Endodermal cell (in vitro differentiated cells): ENCODE measurements at regions not wholly inside any gene's neighbourhood (a gene's known extent, or its start where the extent isn't known, plus 50 kb on each side); places are given as distances from the start of the nearest gene placed in this dataset.

ENCODE experiments used
- DNase-seq: peaks from one replicate; pipeline ENCODE4 v3.0.0-alpha.2; 2017
- H3K27ac ChIP-seq: 2 replicates; pipeline ENCODE4 v1.5.1; 2013; ENCODE audit warnings: mild to moderate bottlenecking, low read depth, low read length, moderate library complexity
- H3K27me3 ChIP-seq: 2 replicates; pipeline ENCODE4 v1.6.1; 2013; ENCODE audit warnings: mild to moderate bottlenecking, low read length, moderate library complexity; ENCODE audit not compliant: insufficient read depth, control insufficient read depth, poor library complexity, severe bottlenecking
- H3K36me3 ChIP-seq: 2 replicates; pipeline ENCODE4 v1.7.0; 2013; ENCODE audit warnings: mild to moderate bottlenecking, low read length, moderate library complexity; ENCODE audit not compliant: control insufficient read depth, insufficient read depth
- H3K4me1 ChIP-seq: one replicate; pipeline ENCODE4 v1.7.0; 2013; ENCODE audit warnings: low read length; ENCODE audit not compliant: control insufficient read depth, insufficient read depth
- H3K4me3 ChIP-seq: 2 replicates; pipeline ENCODE4 v1.5.1; 2013; ENCODE audit warnings: mild to moderate bottlenecking, low read length, moderate library complexity
- H3K9ac ChIP-seq: 2 replicates; pipeline ENCODE4 v1.6.1; 2013; ENCODE audit warnings: mild to moderate bottlenecking, low read length, moderate library complexity; ENCODE audit not compliant: poor library complexity, severe bottlenecking; ENCODE audit errors: extremely low read depth
- H3K9me3 ChIP-seq: 2 replicates; pipeline ENCODE4 v1.6.1; 2013; ENCODE audit warnings: mild to moderate bottlenecking, low read length, moderate library complexity; ENCODE audit not compliant: control insufficient read depth
- H3K27ac Mint-ChIP-seq: 2 replicates; pipeline ENCODE4 v1.8.0; 2020; ENCODE audit warnings: mixed read lengths
- H3K27me3 Mint-ChIP-seq: 2 replicates; pipeline ENCODE4 v1.8.0; 2021; ENCODE audit warnings: mild to moderate bottlenecking, mixed read lengths; ENCODE audit not compliant: insufficient read depth
- H3K36me3 Mint-ChIP-seq: 2 replicates; pipeline ENCODE4 v1.8.0; 2020; ENCODE audit warnings: low read depth, mixed read lengths
- H3K4me1 Mint-ChIP-seq: 2 replicates; pipeline ENCODE4 v1.8.0; 2020; ENCODE audit warnings: mixed read lengths
- H3K4me3 Mint-ChIP-seq: 2 replicates; pipeline ENCODE4 v1.8.0; 2020; ENCODE audit warnings: mild to moderate bottlenecking, moderate library complexity, mixed read lengths
- H3K9me3 Mint-ChIP-seq: 2 replicates; pipeline ENCODE4 v1.8.0; 2020; ENCODE audit warnings: mild to moderate bottlenecking, mixed read lengths
- CTCF ChIP-seq: fragments of 200-600 bp; sonication (generic); conservative IDR thresholded peaks from 2 replicates; pipeline ENCODE4 v1.5.0; 2021; ENCODE audit warnings: antibody characterized with exemption, mild to moderate bottlenecking
- WGBS, 2 experiments: methylation state at CpG; one replicate each; pipeline versions ENCODE4 v1.1.5 to v1.1.7; 2013; ENCODE audit warnings: missing lambda C conversion rate in 2 of 2, mixed read lengths in 1 of 2; ENCODE audit not compliant: insufficient coverage in 1 of 2, insufficient read length in 1 of 2; 5-methylcytosine and 5-hydroxymethylcytosine counted together

GRCh38 chr20:53757472-53757913 lies 163.9 kb upstream of the ZNF217 start:
- H3K4me3 Mint-ChIP-seq, result no peak overlapping the region
- no peak overlapping the region for H3K9ac ChIP-seq

GRCh38 chr20:53755733-53756531 lies 162.3 kb upstream of the ZNF217 start:
- Histone ChIP-seq H3K36me3 (no peaks in the 10 kb centered on the region), H3K9ac (no peak overlapping the region), H3K27me3 (no peaks in the 10 kb centered on the region), H3K4me3 (no peak overlapping the region), H3K9me3 (no peaks in the 10 kb centered on the region), H3K27ac (no peak overlapping the region), H3K4me1 (peaks cover 3% of the 10 kb centered on the region)
- Mint-ChIP-seq H3K9me3 (no peaks in the 10 kb centered on the region), H3K27me3 (no peaks in the 10 kb centered on the region), H3K4me1 (peaks cover 37% of the 10 kb centered on the region), H3K36me3 (no peaks in the 10 kb centered on the region), H3K4me3 (no peak overlapping the region), H3K27ac (no peak overlapping the region)
- DNase-seq, result no peak
- WGBS, 2 experiments, result 87 to 100% methylated on average over 3 to 8 of the region's 8 CpGs
- no peak for TF ChIP-seq CTCF

More at GRCh38 chr20:53757472-53757913, 163.9 kb upstream of the ZNF217 start:
- Mint-ChIP-seq H3K4me1 (peaks cover 25% of the 10 kb centered on the region), H3K9me3 (no peaks in the 10 kb centered on the region), H3K27me3 (no peaks in the 10 kb centered on the region), H3K27ac (no peak overlapping the region), H3K36me3 (no peaks in the 10 kb centered on the region)
- peaks cover 3% of the 10 kb centered on the region for H3K4me1 ChIP-seq
- H3K4me3 ChIP-seq, result no peak overlapping the region
- no peaks in the 10 kb centered on the region for H3K27me3 ChIP-seq
- H3K36me3 ChIP-seq, result no peaks in the 10 kb centered on the region
- no peaks in the 10 kb centered on the region for H3K9me3 ChIP-seq
- H3K27ac ChIP-seq, result peak overlapping the region; percentile 17
- TF ChIP-seq CTCF, result no peak
- DNase-seq, result no peak
- 95 to 97% methylated on average over 18 of the region's 18 CpGs for WGBS, 2 experiments

GRCh38 chr20:53753880-53754459 lies 160.3 kb upstream of the ZNF217 start:
- Histone ChIP-seq H3K27me3 (no peaks in the 10 kb centered on the region), H3K36me3 (no peaks in the 10 kb centered on the region), H3K9me3 (no peaks in the 10 kb centered on the region), H3K9ac (no peak overlapping the region), H3K4me3 (no peak overlapping the region), H3K4me1 (peaks cover 3% of the 10 kb centered on the region), H3K27ac (no peak overlapping the region)
- no peaks in the 10 kb centered on the region for H3K36me3 Mint-ChIP-seq
- H3K4me1 Mint-ChIP-seq, result peaks cover 38% of the 10 kb centered on the region
- H3K4me3 Mint-ChIP-seq, result peak overlapping the region; percentile 22
- no peak for DNase-seq
- H3K9me3 Mint-ChIP-seq, result no peaks in the 10 kb centered on the region
- H3K27ac Mint-ChIP-seq, result peak overlapping the region; percentile 93
- no peaks in the 10 kb centered on the region for H3K27me3 Mint-ChIP-seq
- no peak for TF ChIP-seq CTCF
- WGBS, 2 experiments, result 100% methylated on average over 1 of the region's 2 CpGs
